H1 (cell line): ENCODE measurements at regions not wholly inside any gene's neighbourhood (a gene's known extent, or its start where the extent isn't known, plus 50 kb on each side); places are given as distances from the start of the nearest gene placed in this dataset.

ENCODE experiments used
- CTCF ChIA-PET: fragments of 300-600 bp; sonication (Branson Sonifier 250); formaldehyde crosslinking; loops from one replicate; lab custom pipeline; 2021; ENCODE audit not compliant: partially characterized antibody; lab: Charles Lee
- POLR2A ChIA-PET: fragments of 300-600 bp; sonication (Branson Sonifier 250); formaldehyde crosslinking; loops from one replicate; lab custom pipeline; 2021; ENCODE audit warnings: inconsistent platforms; ENCODE audit not compliant: partially characterized antibody; lab: Charles Lee
- DNase-seq, 2 experiments: peaks; one replicate each; pipeline versions ENCODE4 v3.0.0 to v3.0.0-alpha.2; 2010 to 2022; ENCODE audit warnings: low spot score in 2 of 2, low read depth in 1 of 2, mixed read lengths in 1 of 2
- FAIRE-seq: peaks from 2 replicates; lab custom pipeline; 2011; peaks lifted over from hg19 to GRCh38; lab: Jason Lieb, UNC
- H2AFZ ChIP-seq: 2 replicates; pipeline ENCODE4 v1.8.1; 2012; ENCODE audit warnings: low read length, inconsistent platforms
- H2AK5ac ChIP-seq: 2 replicates; pipeline ENCODE4 v1.6.1; 2013; ENCODE audit warnings: low read depth, low read length
- H2BK120ac ChIP-seq: replicated peaks from 2 replicates; pipeline ENCODE3; 2013; ENCODE audit warnings: low read depth, low read length, inconsistent platforms
- H2BK12ac ChIP-seq: 2 replicates; pipeline ENCODE4 v1.6.1; 2013; ENCODE audit warnings: low read depth, low read length
- H2BK15ac ChIP-seq: 2 replicates; pipeline ENCODE4 v1.6.1; 2013; ENCODE audit warnings: low read length
- H2BK20ac ChIP-seq: 2 replicates; pipeline ENCODE4 v1.6.1; 2013; ENCODE audit warnings: low read length
- H2BK5ac ChIP-seq: 2 replicates; pipeline ENCODE4 v1.6.1; 2013; ENCODE audit warnings: low read depth, low read length
- H3K14ac ChIP-seq: 2 replicates; pipeline ENCODE4 v1.6.1; 2013; ENCODE audit warnings: inconsistent platforms; ENCODE audit not compliant: insufficient read length
- H3K18ac ChIP-seq: 2 replicates; pipeline ENCODE4 v1.6.1; 2013; ENCODE audit warnings: low read length; ENCODE audit errors: extremely low read depth
- H3K23ac ChIP-seq: 2 replicates; pipeline ENCODE4 v1.6.1; 2013; ENCODE audit warnings: inconsistent platforms; ENCODE audit not compliant: insufficient read length
- H3K23me2 ChIP-seq: 2 replicates; pipeline ENCODE4 v1.6.1; 2013; ENCODE audit warnings: low read depth, low read length
- H3K27ac ChIP-seq: 2 replicates; pipeline ENCODE4 v1.6.1; 2011; ENCODE audit warnings: low read depth, low read length, inconsistent platforms
- H3K27me3 ChIP-seq, 4 experiments: replicated peaks in 1 of 4; 1 replicate in 1 of 4; 2 replicates in 3 of 4; pipeline versions ENCODE4 v1.6.1 to v1.8.1; 2011 to 2013; ENCODE audit warnings: low read length in 3 of 4, mild to moderate bottlenecking in 3 of 4, inconsistent platforms in 2 of 4, mixed read lengths in 2 of 4, moderate library complexity in 1 of 4; ENCODE audit not compliant: control insufficient read depth in 3 of 4, insufficient read depth in 3 of 4; ENCODE audit errors: extremely low read depth in 1 of 4
- H3K36me3 ChIP-seq, 4 experiments: 2 replicates each; pipeline versions ENCODE4 v1.6.1 to v1.8.1; 2011 to 2013; ENCODE audit warnings: mild to moderate bottlenecking in 4 of 4, low read length in 3 of 4, moderate library complexity in 2 of 4, control low read depth in 1 of 4, inconsistent platforms in 1 of 4; ENCODE audit not compliant: insufficient read depth in 4 of 4, control insufficient read depth in 2 of 4
- H3K4ac ChIP-seq: replicated peaks from 2 replicates; pipeline ENCODE3; 2013; ENCODE audit warnings: low read length, low read depth, mixed read lengths, inconsistent platforms; ENCODE audit not compliant: insufficient read length
- H3K4me1 ChIP-seq, 4 experiments: replicated peaks in 1 of 4; 1 replicate in 1 of 4; 2 replicates in 3 of 4; pipeline versions ENCODE4 v1.6.1 to v1.8.1; 2011 to 2013; ENCODE audit warnings: low read length in 3 of 4, inconsistent platforms in 2 of 4, mixed read lengths in 1 of 4; ENCODE audit not compliant: insufficient read depth in 4 of 4, control insufficient read depth in 3 of 4
- H3K4me2 ChIP-seq, 2 experiments: 2 replicates each; pipeline versions ENCODE4 v1.6.1 to v1.8.1; 2011 to 2013; ENCODE audit warnings: low read depth in 2 of 2, low read length in 2 of 2, control low read depth in 1 of 2, inconsistent platforms in 1 of 2, mild to moderate bottlenecking in 1 of 2; ENCODE audit not compliant: insufficient read depth in 1 of 2
- H3K4me3 ChIP-seq, 4 experiments: fragments of 200-600, 300-600 bp in 1 of 4; sonication (generic), shearing (Covaris generic), sonication (Bioruptor Twin) in 1 of 4; 2 replicates each; pipeline versions ENCODE4 v1.5.1 to v1.8.1; 2011 to 2016; ENCODE audit warnings: low read length in 4 of 4, low read depth in 3 of 4, control low read depth in 2 of 4, inconsistent platforms in 2 of 4, mild to moderate bottlenecking in 2 of 4, mixed read lengths in 1 of 4, moderate library complexity in 1 of 4; ENCODE audit not compliant: insufficient read depth in 2 of 4; ENCODE audit errors: extremely low read depth in 1 of 4
- H3K56ac ChIP-seq: replicated peaks from 2 replicates; pipeline ENCODE3; 2013; ENCODE audit warnings: low read depth, mild to moderate bottlenecking, mixed read lengths, low read length, inconsistent platforms; ENCODE audit not compliant: insufficient read length
- H3K79me1 ChIP-seq: 2 replicates; pipeline ENCODE4 v1.6.1; 2013; ENCODE audit warnings: low read depth, low read length, control low read depth
- H3K79me2 ChIP-seq, 2 experiments: 2 replicates each; pipeline versions ENCODE4 v1.6.1 to v1.8.1; 2012 to 2013; ENCODE audit warnings: low read length in 2 of 2, mild to moderate bottlenecking in 2 of 2, inconsistent platforms in 1 of 2; ENCODE audit not compliant: insufficient read depth in 2 of 2, control insufficient read depth in 1 of 2
- H3K9ac ChIP-seq, 4 experiments: replicated peaks in 1 of 4; 1 replicate in 1 of 4; 2 replicates in 3 of 4; pipeline versions ENCODE4 v1.6.1 to v1.8.1; 2011 to 2013; ENCODE audit warnings: low read depth in 3 of 4, low read length in 3 of 4, control low read depth in 2 of 4, mild to moderate bottlenecking in 2 of 4, moderate library complexity in 2 of 4, inconsistent platforms in 1 of 4; ENCODE audit errors: extremely low read depth in 1 of 4
- H3K9me3 ChIP-seq, 2 experiments: 2 replicates each; pipeline versions ENCODE4 v1.6.1 to v1.8.1; 2012 to 2013; ENCODE audit warnings: mild to moderate bottlenecking in 2 of 2, moderate library complexity in 2 of 2, control low read depth in 1 of 2, inconsistent platforms in 1 of 2, low read depth in 1 of 2, low read length in 1 of 2, mixed read lengths in 1 of 2; ENCODE audit not compliant: insufficient read depth in 2 of 2
- H4K20me1 ChIP-seq, 2 experiments: replicated peaks in 1 of 2; 2 replicates each; pipeline versions ENCODE3 to v1.8.1; 2011 to 2013; ENCODE audit warnings: inconsistent platforms in 2 of 2, low read length in 2 of 2, mild to moderate bottlenecking in 1 of 2; ENCODE audit not compliant: insufficient read depth in 2 of 2, control insufficient read depth in 1 of 2
- H4K5ac ChIP-seq: 2 replicates; pipeline ENCODE4 v1.6.1; 2013; ENCODE audit warnings: low read length, low read depth, mixed read lengths, inconsistent platforms; ENCODE audit not compliant: insufficient read length
- H4K8ac ChIP-seq: 2 replicates; pipeline ENCODE4 v1.8.0; 2013; ENCODE audit warnings: mild to moderate bottlenecking, moderate library complexity, low read length, inconsistent platforms; ENCODE audit not compliant: insufficient read depth; ENCODE audit errors: extremely low read depth
- H4K91ac ChIP-seq: replicated peaks from 2 replicates; pipeline ENCODE3; 2013; ENCODE audit warnings: low read length, mixed read lengths, inconsistent platforms; ENCODE audit not compliant: insufficient read length
- BACH1 ChIP-seq: IDR thresholded peaks from 2 replicates; pipeline ENCODE4 v1.6.1; 2012; ENCODE audit warnings: low read length, improper control_type of control experiment
- KDM4A ChIP-seq: IDR thresholded peaks from one replicate; pipeline ENCODE4 v1.7.1; 2012; ENCODE audit warnings: low read depth, mild to moderate bottlenecking, moderate library complexity, low read length, inconsistent platforms; ENCODE audit not compliant: severe bottlenecking
- POU5F1 ChIP-seq: IDR thresholded peaks from 2 replicates; pipeline ENCODE4 v1.6.1; 2011; ENCODE audit warnings: low read depth, mild to moderate bottlenecking, low read length, moderate library complexity
- RNF2 ChIP-seq: fragments of 200-900, 300-1000 bp; sonication (generic); IDR thresholded peaks from 2 replicates; pipeline ENCODE4 v1.7.1; 2016; ENCODE audit warnings: borderline replicate concordance, low read depth, mild to moderate bottlenecking, antibody characterized with exemption, low read length; ENCODE audit not compliant: poor library complexity, severe bottlenecking; ENCODE audit errors: missing control alignments
- SP2 ChIP-seq: IDR thresholded peaks from 2 replicates; pipeline ENCODE4 v1.6.1; 2012; ENCODE audit warnings: mild to moderate bottlenecking, low read length, inconsistent platforms
- YY1 ChIP-seq: IDR thresholded peaks from 2 replicates; pipeline ENCODE4 v1.6.1; 2011; ENCODE audit warnings: low read depth, mild to moderate bottlenecking, low read length
- ZNF274 ChIP-seq: IDR thresholded peaks from 2 replicates; pipeline ENCODE4 v1.7.0; 2012; ENCODE audit warnings: low read length, borderline replicate concordance; ENCODE audit errors: extremely low read depth
- WGBS, 2 experiments: shearing (Covaris generic) in 1 of 2; methylation state at CpG; one replicate each; pipeline versions ENCODE4 v1.1.6 to v1.1.7; 2013 to 2015; ENCODE audit warnings: low lambda C conversion rate in 2 of 2, mixed read lengths in 2 of 2, inconsistent platforms in 1 of 2, low coverage in 1 of 2, missing lambda C conversion rate in 1 of 2; ENCODE audit not compliant: insufficient replicate concordance in 2 of 2, insufficient coverage in 1 of 2, insufficient read length in 1 of 2; ENCODE audit errors: extremely low coverage in 1 of 2, missing lambda C conversion rate in 1 of 2; 5-methylcytosine and 5-hydroxymethylcytosine counted together

GRCh38 chr2:174694920-174695319 lies 69.4 kb downstream of the CHRNA1 start:
- FAIRE-seq, result no peak
- no peak overlapping the region for H3K18ac ChIP-seq
- no peak for DNase-seq
- H4K8ac ChIP-seq, result no peak overlapping the region
- no peaks in the 10 kb centered on the region for H3K9me3 ChIP-seq
- no peak overlapping the region for H3K14ac ChIP-seq
- no peaks in the 10 kb centered on the region for H3K36me3 ChIP-seq
- WGBS, 2 experiments, result 76% methylated on average over 2 of the region's 2 CpGs; no CpG with 5 or more reads in 1 of the 2 experiments
- no peaks in the 10 kb centered on the region for H4K20me1 ChIP-seq
- H2AFZ ChIP-seq, result no peak overlapping the region
- H2BK120ac ChIP-seq, result no peak overlapping the region
- ChIA-PET CTCF (interaction anchor here (0.8 to 11.3 kb wide), 21 partner anchors 10 to 634 kb away, joined by 3 to 173 read pairs (median 4); no protein-coding TSS in a partner anchor), POLR2A (interaction anchor here (1.2 kb wide), 1 partner anchor 11 kb away, joined by 3 read pairs; no protein-coding TSS in a partner anchor)
- H3K9ac ChIP-seq, result no peak overlapping the region
- H3K23me2 ChIP-seq, result no peaks in the 10 kb centered on the region
- no peak overlapping the region for H3K23ac ChIP-seq
- no peak overlapping the region for H3K4me3 ChIP-seq
- peaks cover 0 to 5% (median 1%) of the 10 kb centered on the region in 4 experiments; a peak in 3 of 7 replicates for H3K4me1 ChIP-seq
- H3K27ac ChIP-seq, result no peak overlapping the region
- no peak overlapping the region for H3K4ac ChIP-seq
- no peak overlapping the region for H2BK5ac ChIP-seq
- H4K91ac ChIP-seq, result no peak overlapping the region
- H2BK15ac ChIP-seq, result no peak overlapping the region
- H2BK20ac ChIP-seq, result no peak overlapping the region
- no peaks in the 10 kb centered on the region for H3K79me2 ChIP-seq
- no peak overlapping the region for H3K4me2 ChIP-seq
- no peak overlapping the region for H2BK12ac ChIP-seq
- H2AK5ac ChIP-seq, result no peak overlapping the region
- no peaks in the 10 kb centered on the region for H3K27me3 ChIP-seq
- no peak overlapping the region for H4K5ac ChIP-seq
- H3K56ac ChIP-seq, result no peak overlapping the region
- no peaks in the 10 kb centered on the region for H3K79me1 ChIP-seq
- TF ChIP-seq YY1, result no peak
- TF ChIP-seq RNF2, result no peak
- no peak for TF ChIP-seq SP2
- TF ChIP-seq POU5F1, result no peak
- TF ChIP-seq KDM4A, result no peak
- no peak for TF ChIP-seq ZNF274
- no peak for TF ChIP-seq BACH1
